SK-N-SH treated with all-trans-retinoic acid at 6 μM for 48 hours (cell line): ENCODE measurements at regions not wholly inside any gene's neighbourhood (a gene's known extent, or its start where the extent isn't known, plus 50 kb on each side); places are given as distances from the start of the nearest gene placed in this dataset.

Experiments used
- ATAC-seq: fragments of 200-7000 bp; cut with Tn5 transposase; 3 replicates; pipeline ENCODE4 v1.9.1; 2020; ENCODE audit warnings: mild to moderate bottlenecking, moderate library complexity
- ARNTL ChIP-seq: fragments of 450-650 bp; formaldehyde crosslinking; IDR thresholded peaks from 2 replicates; pipeline ENCODE4 v1.5.0; 2020; ENCODE audit warnings: low read depth, mild to moderate bottlenecking, moderate library complexity, borderline replicate concordance
- BACH2 ChIP-seq: fragments of 250-450 bp; sonication (Bioruptor Pico); IDR thresholded peaks from 2 replicates; pipeline ENCODE4 v1.9.0; 2021; ENCODE audit warnings: mild to moderate bottlenecking, borderline replicate concordance
- CSDC2 ChIP-seq: fragments of 250-450 bp; sonication (Bioruptor Pico); IDR thresholded peaks from 2 replicates; pipeline ENCODE4 v1.5.0; 2020; ENCODE audit warnings: mild to moderate bottlenecking, moderate library complexity
- CSRNP3 ChIP-seq: fragments of 250-450 bp; sonication (Bioruptor Pico); IDR thresholded peaks from 2 replicates; pipeline ENCODE4 v1.5.1; 2021; ENCODE audit warnings: mild to moderate bottlenecking, moderate library complexity
- ESRRG ChIP-seq: fragments of 250-450 bp; sonication (Bioruptor Pico); IDR thresholded peaks from 2 replicates; pipeline ENCODE4 v1.6.1; 2021; ENCODE audit warnings: mild to moderate bottlenecking
- ISL1 ChIP-seq: fragments of 250-450 bp; sonication (Bioruptor Pico); IDR thresholded peaks from 2 replicates; pipeline ENCODE4 v2.1.2; 2022; ENCODE audit warnings: mild to moderate bottlenecking, moderate library complexity
- OSR1 ChIP-seq: fragments of 250-450 bp; sonication (Bioruptor Pico); IDR thresholded peaks from 2 replicates; pipeline ENCODE4 v1.8.0; 2022; ENCODE audit warnings: moderate library complexity, mild to moderate bottlenecking, inconsistent platforms
- PATZ1 ChIP-seq: fragments of 250-450 bp; sonication (Bioruptor Pico); IDR thresholded peaks from 2 replicates; pipeline ENCODE4 v1.8.0; 2020; ENCODE audit warnings: mild to moderate bottlenecking, moderate library complexity, borderline replicate concordance
- POU6F1 ChIP-seq: fragments of 250-450 bp; sonication (Bioruptor Pico); IDR thresholded peaks from 2 replicates; pipeline ENCODE4 v1.8.0; 2021; ENCODE audit warnings: low read depth, mild to moderate bottlenecking, moderate library complexity, borderline replicate concordance
- PPARA ChIP-seq: fragments of 250-450 bp; sonication (Bioruptor Pico); IDR thresholded peaks from 2 replicates; pipeline ENCODE4 v1.5.0; 2020; ENCODE audit warnings: mild to moderate bottlenecking, borderline replicate concordance
- RARB ChIP-seq: fragments of 250-450 bp; sonication (Bioruptor Pico); IDR thresholded peaks from 2 replicates; pipeline ENCODE4 v1.8.0; 2021; ENCODE audit warnings: mild to moderate bottlenecking, moderate library complexity
- SNAI2 ChIP-seq: fragments of 250-450 bp; sonication (Bioruptor Pico); IDR thresholded peaks from 2 replicates; pipeline ENCODE4 v1.5.0; 2020; ENCODE audit warnings: mild to moderate bottlenecking, moderate library complexity
- TCF4 ChIP-seq: fragments of 250-450 bp; sonication (Bioruptor Pico); IDR thresholded peaks from 2 replicates; pipeline ENCODE4 v1.8.0; 2021; ENCODE audit warnings: mild to moderate bottlenecking, moderate library complexity, borderline replicate concordance
- TOX ChIP-seq: fragments of 250-450 bp; sonication (Bioruptor Pico); IDR thresholded peaks from 2 replicates; pipeline ENCODE4 v1.8.0; 2021; ENCODE audit warnings: mild to moderate bottlenecking, moderate library complexity, borderline replicate concordance
- TSHZ2 ChIP-seq: fragments of 250-450 bp; sonication (Bioruptor Pico); IDR thresholded peaks from 2 replicates; pipeline ENCODE4 v1.5.0; 2020; ENCODE audit warnings: mild to moderate bottlenecking, moderate library complexity
- ZC3H10 ChIP-seq: fragments of 250-450 bp; sonication (Bioruptor Pico); IDR thresholded peaks from 2 replicates; pipeline ENCODE4 v1.5.1; 2021; ENCODE audit warnings: mild to moderate bottlenecking, moderate library complexity
- ZFP3 ChIP-seq: fragments of 250-450 bp; sonication (Bioruptor Pico); IDR thresholded peaks from 2 replicates; pipeline ENCODE4 v1.5.0; 2020; ENCODE audit warnings: mild to moderate bottlenecking, moderate library complexity
- ZFP30 ChIP-seq: fragments of 450-650 bp; formaldehyde crosslinking; IDR thresholded peaks from 2 replicates; pipeline ENCODE4 v1.5.0; 2022; ENCODE audit warnings: mild to moderate bottlenecking, moderate library complexity
- ZNF565 ChIP-seq: fragments of 450-650 bp; formaldehyde crosslinking; conservative IDR thresholded peaks from 2 replicates; pipeline ENCODE4 v1.5.0; 2020; ENCODE audit warnings: low read depth, mild to moderate bottlenecking, moderate library complexity
- ZNF8 ChIP-seq: fragments of 450-650 bp; formaldehyde crosslinking; IDR thresholded peaks from 2 replicates; pipeline ENCODE4 v1.5.0; 2020; ENCODE audit warnings: mild to moderate bottlenecking, moderate library complexity
- TF ChIP-seq, protein P1 (sequence below): fragments of 250-450 bp; sonication (Bioruptor Pico); IDR thresholded peaks from 2 replicates; pipeline ENCODE4 v1.5.1; 2020; ENCODE audit warnings: low read depth, mild to moderate bottlenecking, moderate library complexity

DNA sequence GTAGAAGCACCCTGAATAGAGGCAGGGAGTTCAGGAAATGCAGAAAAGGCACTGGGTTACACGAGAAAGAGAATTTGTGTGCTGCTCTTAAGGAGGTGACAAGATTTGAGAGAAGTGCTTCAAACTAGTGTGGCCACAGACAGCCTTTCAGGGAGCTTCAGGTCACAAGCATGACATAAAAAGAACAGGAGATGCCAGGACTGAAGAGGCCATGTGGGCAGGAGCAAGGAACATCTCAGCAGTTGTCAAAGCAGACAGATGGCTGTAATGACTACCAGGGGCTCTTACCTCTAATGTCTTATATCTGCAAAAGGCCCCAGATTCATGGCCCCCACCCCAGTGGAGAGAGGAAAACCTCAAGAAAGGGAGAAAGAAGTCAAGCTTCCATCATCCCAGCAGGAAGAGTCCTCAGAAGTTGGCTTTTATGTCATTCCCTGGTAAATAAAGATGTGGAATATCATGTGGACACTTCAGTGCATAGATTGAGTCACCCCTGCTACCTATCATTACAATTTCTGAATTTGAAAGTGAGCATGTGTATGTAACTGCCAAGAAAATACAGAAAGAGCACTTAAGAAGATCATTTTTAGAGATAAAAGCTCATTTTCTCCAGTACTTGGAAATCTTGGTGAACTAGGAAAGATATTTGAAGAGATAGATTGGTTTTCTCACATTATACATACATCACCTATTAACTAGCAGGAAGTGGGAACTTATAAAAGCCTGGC is 214.4 kb upstream of the RORB start:
- TF ChIP-seq PATZ1 (CRISPR knock-in tag) (no peak), ISL1 (CRISPR knock-in tag) (peak; percentile 95)
- TF ChIP-seq, all 23 proteins: peak for 1
- ATAC-seq = no peak

DNA sequence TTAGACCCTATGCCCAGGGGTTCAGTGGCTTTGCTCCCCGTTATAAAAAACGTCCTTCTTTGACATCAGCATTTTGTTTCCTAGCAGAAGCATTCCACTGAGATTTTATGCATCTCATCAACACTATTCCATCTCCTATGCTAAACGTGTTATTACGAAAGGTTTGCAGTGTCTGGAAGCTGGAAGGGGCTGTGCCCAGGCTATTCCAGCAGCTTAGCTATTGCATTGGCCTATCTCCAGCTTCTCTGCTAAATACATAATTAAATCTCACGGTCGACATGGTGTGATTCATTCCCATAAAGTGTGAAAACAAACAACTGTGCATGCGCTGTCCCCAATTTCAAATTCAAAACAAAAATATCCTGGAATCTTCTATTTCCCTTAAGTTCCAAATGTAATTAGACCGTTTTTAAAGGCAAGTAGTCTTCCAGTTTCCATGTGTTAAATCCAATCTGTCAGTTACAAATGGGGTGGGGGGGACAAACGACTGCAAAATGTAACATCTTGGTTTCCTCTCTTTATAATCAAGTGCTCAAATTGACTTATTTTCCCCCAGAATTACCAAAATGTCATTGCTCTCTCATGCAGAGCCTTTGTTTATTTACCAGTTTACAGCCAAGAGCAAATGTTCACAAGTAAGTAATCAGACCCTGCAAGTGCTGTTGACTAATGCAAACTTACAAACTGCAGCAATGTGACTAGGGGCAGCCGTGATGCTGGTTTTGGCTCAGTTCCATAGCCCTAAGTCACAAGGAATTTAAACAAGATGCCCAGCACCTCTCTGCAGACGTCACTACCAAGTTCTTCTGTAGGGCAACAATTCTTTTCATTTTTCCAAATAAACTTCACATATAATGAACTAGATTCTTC is 212.3 kb upstream of the RORB start:
- TF ChIP-seq, protein P1, sequence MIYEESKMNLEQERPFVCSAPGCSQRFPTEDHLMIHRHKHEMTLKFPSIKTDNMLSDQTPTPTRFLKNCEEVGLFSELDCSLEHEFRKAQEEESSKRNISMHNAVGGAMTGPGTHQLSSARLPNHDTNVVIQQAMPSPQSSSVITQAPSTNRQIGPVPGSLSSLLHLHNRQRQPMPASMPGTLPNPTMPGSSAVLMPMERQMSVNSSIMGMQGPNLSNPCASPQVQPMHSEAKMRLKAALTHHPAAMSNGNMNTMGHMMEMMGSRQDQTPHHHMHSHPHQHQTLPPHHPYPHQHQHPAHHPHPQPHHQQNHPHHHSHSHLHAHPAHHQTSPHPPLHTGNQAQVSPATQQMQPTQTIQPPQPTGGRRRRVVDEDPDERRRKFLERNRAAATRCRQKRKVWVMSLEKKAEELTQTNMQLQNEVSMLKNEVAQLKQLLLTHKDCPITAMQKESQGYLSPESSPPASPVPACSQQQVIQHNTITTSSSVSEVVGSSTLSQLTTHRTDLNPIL = no peak
- no peak for TF ChIP-seq PPARA
- ATAC-seq = no peak

DNA sequence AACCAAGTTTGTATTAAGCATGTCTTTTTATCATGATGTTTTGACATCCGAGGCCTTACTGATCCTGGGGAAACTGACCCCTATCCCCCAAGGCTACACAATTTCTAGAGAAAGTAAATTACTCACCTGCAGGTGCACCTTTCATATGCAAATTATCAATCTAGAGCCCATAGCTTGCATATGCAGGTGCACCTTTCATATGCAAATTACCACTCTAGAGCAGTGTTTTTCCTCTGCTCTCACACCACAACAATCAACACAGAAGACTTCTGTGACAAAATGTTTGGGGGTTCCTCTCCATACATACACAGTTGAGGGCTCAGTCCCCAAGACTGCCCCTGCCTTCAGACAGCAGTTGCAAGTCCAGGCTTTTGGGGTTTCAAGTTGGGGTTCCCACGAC is 203.7 kb upstream of the RORB start:
- ATAC-seq = no peak
- TF ChIP-seq ZNF8 (no peak), RARB (CRISPR knock-in tag) (no peak), PPARA (no peak), CSRNP3 (CRISPR knock-in tag) (no peak), ZFP30 (CRISPR knock-in tag) (no peak), CSDC2 (CRISPR knock-in tag) (no peak), SNAI2 (CRISPR knock-in tag) (no peak), OSR1 (CRISPR knock-in tag) (no peak), TOX (CRISPR knock-in tag) (no peak), ZFP3 (CRISPR knock-in tag) (no peak)

DNA sequence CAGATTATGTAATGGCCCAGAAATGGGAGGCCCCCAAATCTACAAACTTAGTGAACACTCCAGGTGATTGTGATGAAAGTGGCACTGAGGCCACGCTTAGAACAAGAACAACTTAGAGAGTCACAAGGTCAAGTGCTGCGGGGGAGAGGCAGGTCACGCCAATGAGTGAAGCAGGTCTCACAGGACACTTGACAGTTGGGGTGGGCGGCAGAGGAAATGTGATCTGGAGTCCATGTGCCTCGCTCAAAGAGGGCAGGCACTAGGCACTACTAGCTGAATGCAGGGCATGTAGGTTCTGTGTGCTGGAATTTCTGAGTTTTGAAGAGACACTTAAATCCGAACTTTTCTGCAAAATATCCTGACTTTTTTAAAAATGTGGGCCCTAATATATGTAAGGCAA is 193.2 kb upstream of the RORB start:
- TF ChIP-seq ISL1 (CRISPR knock-in tag) (no peak), ZNF8 (no peak), CSRNP3 (CRISPR knock-in tag) (no peak), ESRRG (no peak), ZC3H10 (CRISPR knock-in tag) (no peak), ZNF565 (CRISPR knock-in tag) (no peak), BACH2 (no peak)
- TF ChIP-seq, all 23 proteins: peak for 0
- no peak for ATAC-seq

GRCh38 chr9:74304598-74304997 is 192.5 kb upstream of the RORB start:
- ATAC-seq = no peak
- TF ChIP-seq ZFP3 (CRISPR knock-in tag) (no peak), POU6F1 (CRISPR knock-in tag) (no peak), TCF4 (no peak), ZFP30 (CRISPR knock-in tag) (no peak), CSRNP3 (CRISPR knock-in tag) (no peak), ISL1 (CRISPR knock-in tag) (no peak), TSHZ2 (CRISPR knock-in tag) (no peak), SNAI2 (CRISPR knock-in tag) (no peak), PPARA (no peak), ARNTL (CRISPR knock-in tag) (no peak), OSR1 (CRISPR knock-in tag) (no peak)
